ENCODE measurements at regions not wholly inside any gene's neighbourhood (a gene's known extent, or its start where the extent isn't known, plus 50 kb on each side); places are given as distances from the start of the nearest gene placed in this dataset.
A peak's percentile ranks its signal among the peaks of the same experiment; 100 is the strongest.
"Not testable (repeated sequence)": the region's sequence is repeated elsewhere in the genome, so short reads cannot be mapped to it uniquely, and the experiment has no call there.

GRCh38 chr20:47887477-47888080 is 102.3 kb upstream of the SULF2 start:
- DNase-seq (ENCODE audit: low read depth), result no peak

- no peak for DNase-seq (ENCODE audit: low read depth)
Measured at GRCh38 chr20:47887064-47887463, 101.8 kb upstream of the SULF2 start.

- DNase-seq (ENCODE audit: low read depth), result no peak
Measured at GRCh38 chr20:47886454-47887041, 101.3 kb upstream of the SULF2 start.

GRCh38 chr20:47885909-47886453 is 100.7 kb upstream of the SULF2 start:
- DNase-seq (ENCODE audit: low read depth), result no peak

GRCh38 chr20:47883940-47884339 is 98.7 kb upstream of the SULF2 start:
- not testable (repeated sequence) for DNase-seq (ENCODE audit: low read depth)

GRCh38 chr20:47883186-47883585 is 97.9 kb upstream of the SULF2 start:
- DNase-seq (ENCODE audit: low read depth), result no peak

GRCh38 chr20:47879771-47880170 is 94.5 kb upstream of the SULF2 start:
- no peak for DNase-seq (ENCODE audit: low read depth)

- peak; percentile 24 for DNase-seq (ENCODE audit: low read depth)
Measured at GRCh38 chr20:47878601-47879027, 93.3 kb upstream of the SULF2 start.

- no peak for DNase-seq (ENCODE audit: low read depth)
Measured at GRCh38 chr20:47876311-47877088, 91.2 kb upstream of the SULF2 start.

GRCh38 chr20:47875297-47876025 is 90.2 kb upstream of the SULF2 start:
- DNase-seq (ENCODE audit: low read depth), result no peak

- no peak for DNase-seq (ENCODE audit: low read depth)
Measured at GRCh38 chr20:47872341-47872740, 87.1 kb upstream of the SULF2 start.

- DNase-seq (ENCODE audit: low read depth), result no peak
Measured at GRCh38 chr20:47870475-47870874, 85.2 kb upstream of the SULF2 start.

- no peak for DNase-seq (ENCODE audit: low read depth)
Measured at GRCh38 chr20:47868744-47869143, 83.5 kb upstream of the SULF2 start.

GRCh38 chr20:47868236-47868635 is 83.0 kb upstream of the SULF2 start:
- no peak for DNase-seq (ENCODE audit: low read depth)

GRCh38 chr20:47867831-47868230 is 82.5 kb upstream of the SULF2 start:
- DNase-seq (ENCODE audit: low read depth), result no peak

GRCh38 chr20:47866480-47866879 is 81.2 kb upstream of the SULF2 start:
- DNase-seq (ENCODE audit: low read depth), result no peak

GRCh38 chr20:47865912-47866311 is 80.6 kb upstream of the SULF2 start:
- no peak for DNase-seq (ENCODE audit: low read depth)

GRCh38 chr20:47865451-47865850 is 80.2 kb upstream of the SULF2 start:
- DNase-seq (ENCODE audit: low read depth), result no peak

GRCh38 chr20:47863981-47864380 is 78.7 kb upstream of the SULF2 start:
- DNase-seq (ENCODE audit: low read depth), result no peak

- no peak for DNase-seq (ENCODE audit: low read depth)
Measured at GRCh38 chr20:47863315-47863965, 78.2 kb upstream of the SULF2 start.

- DNase-seq (ENCODE audit: low read depth), result no peak
Measured at GRCh38 chr20:47862574-47863240, 77.4 kb upstream of the SULF2 start.
